Nucleus accumbens (tissue), 56 donors: ENCODE measurements at regions not wholly inside any gene's neighbourhood (a gene's known extent, or its start where the extent isn't known, plus 50 kb on each side); places are given as distances from the start of the nearest gene placed in this dataset.
A peak's percentile ranks its signal among the peaks of the same experiment; 100 is the strongest.
"Not testable (repeated sequence)": the region's sequence is repeated elsewhere in the genome, so short reads cannot be mapped to it uniquely, and the experiment has no call there.

Source experiments
- DNase-seq, 56 donors: peaks; one replicate each; lab custom pipeline; 2025; lab: John Stamatoyannopoulos, UW

GRCh38 chr1:181951213-181951612 lies 110.3 kb downstream of the ZNF648 start:
- DNase-seq, result no peak

- DNase-seq, result no peak
Measured at GRCh38 chr1:181949500-181949899, 112.0 kb downstream of the ZNF648 start.

- no peak for DNase-seq
Measured at GRCh38 chr1:181948372-181948771, 113.1 kb downstream of the ZNF648 start.

GRCh38 chr1:181947441-181947840 lies 114.1 kb downstream of the ZNF648 start:
- no peak for DNase-seq

GRCh38 chr1:181936768-181937581 lies 124.5 kb downstream of the ZNF648 start:
- DNase-seq, result peak in 46 of 56 donors; percentile 1 to 77 (median 39)

GRCh38 chr1:181936269-181936668 lies 125.2 kb downstream of the ZNF648 start:
- DNase-seq, result no peak

GRCh38 chr1:181931873-181932272 lies 129.6 kb downstream of the ZNF648 start:
- DNase-seq, result no peak

- DNase-seq, result no peak
Measured at GRCh38 chr1:181930187-181930586, 131.3 kb downstream of the ZNF648 start.

GRCh38 chr1:181926697-181927096 lies 134.8 kb downstream of the ZNF648 start:
- no peak for DNase-seq

GRCh38 chr1:181924034-181924433 lies 137.5 kb downstream of the ZNF648 start:
- DNase-seq, result not testable (repeated sequence)

- DNase-seq, result peak in 2 of 56 donors; percentile 22 to 29
Measured at GRCh38 chr1:181919542-181919941, 142.0 kb downstream of the ZNF648 start.

GRCh38 chr1:181918880-181919525 lies 142.5 kb downstream of the ZNF648 start:
- DNase-seq, result peak in 34 of 56 donors; percentile 4 to 78 (median 29)

- no peak for DNase-seq
Measured at GRCh38 chr1:181911715-181912114, 149.8 kb downstream of the ZNF648 start.

GRCh38 chr1:181910905-181911304 lies 150.6 kb downstream of the ZNF648 start:
- DNase-seq, result no peak

GRCh38 chr1:181909010-181909409 lies 152.5 kb downstream of the ZNF648 start:
- no peak for DNase-seq

- DNase-seq, result no peak
Measured at GRCh38 chr1:181906631-181907030, 154.9 kb downstream of the ZNF648 start.

GRCh38 chr1:181905944-181906597 lies 155.4 kb downstream of the ZNF648 start:
- no peak for DNase-seq

- peak in 22 of 56 donors; percentile 1 to 83 (median 23) for DNase-seq
Measured at GRCh38 chr1:181898773-181899172, 162.7 kb downstream of the ZNF648 start.

- DNase-seq, result no peak
Measured at GRCh38 chr1:181896824-181897223, 164.7 kb downstream of the ZNF648 start.

- no peak for DNase-seq
Measured at GRCh38 chr1:181894439-181894859, 167.1 kb downstream of the ZNF648 start.

- DNase-seq, result no peak
Measured at GRCh38 chr1:181893937-181894336, 167.6 kb downstream of the ZNF648 start.
